NOMO-1 treated with DMSO at 0.1 percent for 48 hours (cell line): ENCODE measurements at regions not wholly inside any gene's neighbourhood (a gene's known extent, or its start where the extent isn't known, plus 50 kb on each side); places are given as distances from the start of the nearest gene placed in this dataset.
"Not testable (repeated sequence)": the region's sequence is repeated elsewhere in the genome, so short reads cannot be mapped to it uniquely, and the experiment has no call there.

Source experiments
- DNase-seq: peaks from one replicate; lab custom pipeline; 2025; ENCODE audit not compliant: unreplicated experiment; lab: John Stamatoyannopoulos, UW

GRCh38 chr12:67034110-67034879, 234.9 kb upstream of the CAND1 start:
- DNase-seq, result no peak

DNA sequence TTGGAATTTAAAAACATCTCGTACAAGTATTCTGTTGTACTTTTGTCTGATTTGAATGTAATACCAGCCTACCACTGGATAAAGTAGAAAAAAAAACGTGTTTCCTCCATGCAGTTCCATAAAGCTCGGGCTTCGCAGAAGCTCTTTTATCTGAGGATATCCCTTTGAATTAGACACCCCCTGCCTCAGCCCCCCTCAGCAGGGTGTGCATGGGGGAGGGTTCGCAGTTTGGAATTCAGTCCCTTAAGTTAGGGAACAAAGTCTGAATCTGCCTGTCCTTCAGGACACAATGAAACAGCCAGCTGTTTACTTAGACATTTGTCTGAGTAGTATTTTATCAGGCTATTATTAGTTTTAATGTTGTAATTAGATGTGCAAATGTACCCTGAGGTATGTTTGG, 234.0 kb upstream of the CAND1 start:
- no peak for DNase-seq

DNA sequence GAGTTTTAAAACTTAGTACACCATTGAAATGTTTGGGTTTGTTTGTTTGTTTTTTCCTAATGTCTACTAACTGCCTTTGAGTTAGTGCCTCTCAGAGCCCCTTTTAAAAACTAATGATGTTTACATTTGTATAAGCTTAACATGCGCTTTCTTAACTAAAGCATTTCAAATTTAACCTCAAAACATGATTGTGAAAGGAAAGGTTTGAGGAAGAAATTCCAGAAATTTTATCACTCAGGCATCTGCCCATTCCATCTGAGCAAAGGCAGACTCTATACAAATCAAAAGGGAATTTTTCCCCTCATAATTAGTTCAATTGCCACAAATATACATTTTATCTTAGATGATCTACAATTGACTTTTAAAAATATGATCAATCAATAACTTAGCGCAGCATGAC, 230.7 kb upstream of the CAND1 start:
- DNase-seq, result no peak

GRCh38 chr12:67039995-67040860, 228.9 kb upstream of the CAND1 start:
- no peak for DNase-seq

GRCh38 chr12:67040861-67041137, 228.4 kb upstream of the CAND1 start:
- DNase-seq, result no peak

GRCh38 chr12:67042697-67043131, 226.4 kb upstream of the CAND1 start:
- DNase-seq, result no peak

DNA sequence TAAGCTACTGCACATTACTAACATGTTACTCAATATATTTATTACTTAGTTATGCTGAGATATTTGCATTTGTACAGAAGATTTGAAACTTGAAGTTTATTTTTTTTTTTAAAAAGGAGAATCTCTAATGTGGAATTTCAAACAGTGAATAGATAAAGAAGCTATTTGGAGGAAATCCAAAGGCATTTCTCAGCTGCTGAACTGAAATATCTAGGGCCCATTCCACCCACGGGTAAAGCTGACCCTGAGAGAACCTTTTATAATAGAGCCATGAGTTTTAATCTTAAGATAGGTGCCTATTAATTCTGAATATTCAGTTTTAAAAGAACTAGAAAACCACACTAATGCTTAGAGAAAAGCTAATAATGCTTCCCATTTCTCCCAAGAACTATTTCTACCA, 225.4 kb upstream of the CAND1 start:
- DNase-seq, result no peak

DNA sequence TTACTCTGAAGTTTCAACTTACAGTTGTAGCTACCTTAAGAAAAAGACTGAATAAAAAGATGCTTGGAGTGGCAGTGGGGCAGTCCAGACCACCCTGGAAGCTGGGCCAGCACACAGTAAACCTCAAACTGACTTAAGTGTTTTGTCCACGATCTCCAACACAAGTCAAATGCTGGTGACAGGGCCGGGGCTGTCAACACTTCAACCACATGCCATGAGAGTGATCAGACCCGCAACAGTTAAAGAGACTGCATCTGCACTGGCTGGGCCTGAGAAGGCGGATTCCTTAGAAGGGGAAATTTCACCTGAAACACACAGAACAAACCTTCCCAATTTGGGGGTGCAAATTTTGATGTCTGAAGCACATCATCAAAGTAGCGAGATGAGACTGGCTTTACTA, 223.5 kb upstream of the CAND1 start:
- DNase-seq, result no peak

DNA sequence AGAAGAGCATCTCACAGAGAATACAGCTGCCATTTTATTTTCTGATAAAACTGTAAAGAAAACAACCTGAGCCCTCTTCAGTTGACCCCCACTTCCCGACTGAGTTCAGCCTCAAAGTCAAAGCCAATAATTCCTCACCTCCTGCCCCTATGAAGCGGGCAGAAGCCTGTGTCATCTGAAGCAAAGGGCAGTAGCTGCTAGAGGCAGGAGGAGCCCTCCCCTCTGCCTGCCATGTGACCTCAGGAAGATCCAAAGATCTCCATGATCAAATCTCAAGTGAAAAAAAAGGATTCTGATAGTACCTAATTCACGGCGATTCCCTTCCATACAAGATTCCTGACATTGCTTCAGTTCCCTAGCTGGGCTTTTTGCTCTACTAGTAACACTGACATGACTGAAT, 223.1 kb upstream of the CAND1 start:
- DNase-seq, result no peak

DNA sequence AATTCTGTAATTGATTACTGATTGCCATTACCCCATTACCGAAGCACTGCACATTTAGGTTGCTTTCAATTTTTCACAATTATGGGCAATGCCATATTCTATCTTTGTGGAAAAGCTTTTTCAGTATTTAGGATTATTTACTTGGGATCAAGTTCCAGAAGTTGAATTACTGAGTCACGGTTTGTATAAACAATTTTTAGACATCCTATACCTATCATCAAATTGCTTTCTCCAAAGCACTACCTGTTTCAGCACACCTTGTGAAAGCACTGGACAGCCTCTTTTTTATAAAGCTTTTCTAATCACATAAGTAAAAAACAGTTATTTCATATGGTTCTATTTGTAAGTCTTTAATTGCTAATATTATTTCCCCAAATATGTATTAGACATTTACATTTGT, 221.5 kb upstream of the CAND1 start:
- no peak for DNase-seq

DNA sequence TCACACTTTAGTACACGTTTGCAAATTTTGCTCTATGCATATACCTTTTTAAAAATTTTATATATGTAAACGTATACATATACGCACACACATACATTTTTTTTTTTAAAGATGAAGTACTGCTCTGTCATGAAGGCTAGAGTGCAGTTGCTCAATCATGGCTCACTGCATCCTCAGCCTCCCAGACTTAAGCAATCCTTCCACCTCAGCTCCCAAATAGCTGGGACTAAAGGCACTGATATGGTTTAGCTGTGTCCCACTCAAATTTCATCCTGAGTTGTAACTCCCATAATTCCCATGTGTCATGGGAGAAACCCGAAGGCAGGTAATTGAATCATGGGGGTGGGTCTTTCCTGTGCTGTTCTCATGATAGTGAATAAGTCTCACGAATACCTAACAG, 220.8 kb upstream of the CAND1 start:
- DNase-seq, result no peak

GRCh38 chr12:67049199-67049598, 220.0 kb upstream of the CAND1 start:
- not testable (repeated sequence) for DNase-seq

DNA sequence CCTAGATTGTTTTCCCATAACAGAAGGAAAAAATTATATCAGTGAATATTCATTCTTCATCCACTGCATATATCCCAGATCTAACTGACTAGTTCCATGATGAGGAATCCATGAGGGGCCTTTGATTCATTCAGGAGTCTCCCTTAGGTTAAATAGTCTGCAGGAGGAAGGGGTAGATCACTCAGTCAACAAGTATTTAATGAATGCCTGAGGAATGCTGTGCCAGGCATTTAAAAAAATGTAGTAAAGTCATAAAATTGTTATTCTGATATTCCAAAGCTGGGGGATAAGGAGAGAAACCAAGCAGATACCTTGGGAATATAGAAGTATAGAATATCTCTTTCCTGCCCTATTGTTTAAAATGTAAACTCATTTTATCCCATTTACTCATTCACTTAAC, 216.2 kb upstream of the CAND1 start:
- no peak for DNase-seq

DNA sequence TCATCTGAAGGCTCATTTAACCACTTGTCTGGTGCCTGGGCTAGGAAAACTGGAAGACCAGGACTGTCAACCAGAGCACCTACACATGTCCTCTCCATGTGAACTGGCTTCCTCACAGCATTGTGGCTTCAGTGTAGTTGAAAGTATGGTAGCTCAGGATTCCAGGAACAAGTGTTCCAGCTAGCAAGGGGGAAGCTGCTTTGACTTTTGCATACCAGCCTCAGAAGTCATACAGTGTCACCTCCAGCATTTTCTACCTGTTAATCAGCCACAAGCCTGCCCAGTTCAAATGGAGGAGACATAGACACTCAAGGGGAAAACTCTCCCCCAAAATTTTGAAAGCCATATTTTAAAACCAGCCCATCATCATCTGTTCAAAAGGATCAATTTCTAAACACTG, 212.8 kb upstream of the CAND1 start:
- DNase-seq, result no peak

- DNase-seq, result no peak
These were observed 212.1 kb upstream of the CAND1 start for GRCh38 chr12:67057072-67057471.

DNA sequence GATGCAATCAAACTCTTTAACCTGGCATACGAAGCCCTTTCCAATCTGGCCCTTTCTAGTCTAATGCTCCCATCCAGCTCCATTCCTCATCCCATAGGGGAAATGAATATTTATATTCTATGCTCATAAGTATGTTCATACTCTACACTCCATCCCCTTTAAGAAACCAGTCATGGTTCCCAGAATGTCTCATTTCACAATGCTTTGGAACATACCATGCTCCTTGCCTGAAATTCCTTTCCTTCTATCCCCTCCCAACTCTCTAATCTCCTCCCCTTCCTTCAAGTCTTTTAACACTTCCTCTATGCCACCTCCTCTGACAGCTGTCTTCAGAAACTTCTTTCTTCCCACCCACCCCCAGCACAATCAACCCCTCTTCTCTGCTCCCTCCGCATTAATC, 207.0 kb upstream of the CAND1 start:
- no peak for DNase-seq

- DNase-seq, result no peak
These were observed 201.5 kb upstream of the CAND1 start for GRCh38 chr12:67067453-67068203.

DNA sequence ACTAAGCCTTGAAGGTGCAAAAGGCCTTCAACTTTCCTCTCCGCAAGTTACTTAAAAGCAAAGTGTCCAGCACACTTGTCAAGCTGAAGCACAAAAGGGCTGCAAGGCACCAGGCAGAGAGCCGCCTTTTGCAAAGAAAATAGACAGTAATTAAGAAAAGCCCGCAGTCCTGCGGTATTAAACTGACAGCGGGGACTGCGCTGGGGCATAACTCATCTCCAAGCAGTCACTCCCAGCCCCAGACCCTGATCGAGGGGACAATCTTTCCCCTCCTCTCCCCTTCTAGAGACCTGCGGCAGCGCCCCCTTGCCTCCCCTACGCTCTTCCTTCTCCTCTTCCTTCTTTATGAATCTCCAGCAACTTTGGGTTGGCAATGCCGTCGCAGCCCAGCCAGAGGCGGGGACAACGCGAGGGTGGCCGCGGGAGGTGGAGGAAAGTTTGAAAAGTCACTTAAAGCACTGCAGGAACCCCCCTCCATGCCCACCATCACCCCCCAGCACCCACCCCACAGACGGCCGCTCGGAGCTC, 200.9 kb upstream of the CAND1 start:
- peak; percentile 16 for DNase-seq

GRCh38 chr12:67068761-67069450, 200.3 kb upstream of the CAND1 start:
- peak; percentile 3 for DNase-seq

DNA sequence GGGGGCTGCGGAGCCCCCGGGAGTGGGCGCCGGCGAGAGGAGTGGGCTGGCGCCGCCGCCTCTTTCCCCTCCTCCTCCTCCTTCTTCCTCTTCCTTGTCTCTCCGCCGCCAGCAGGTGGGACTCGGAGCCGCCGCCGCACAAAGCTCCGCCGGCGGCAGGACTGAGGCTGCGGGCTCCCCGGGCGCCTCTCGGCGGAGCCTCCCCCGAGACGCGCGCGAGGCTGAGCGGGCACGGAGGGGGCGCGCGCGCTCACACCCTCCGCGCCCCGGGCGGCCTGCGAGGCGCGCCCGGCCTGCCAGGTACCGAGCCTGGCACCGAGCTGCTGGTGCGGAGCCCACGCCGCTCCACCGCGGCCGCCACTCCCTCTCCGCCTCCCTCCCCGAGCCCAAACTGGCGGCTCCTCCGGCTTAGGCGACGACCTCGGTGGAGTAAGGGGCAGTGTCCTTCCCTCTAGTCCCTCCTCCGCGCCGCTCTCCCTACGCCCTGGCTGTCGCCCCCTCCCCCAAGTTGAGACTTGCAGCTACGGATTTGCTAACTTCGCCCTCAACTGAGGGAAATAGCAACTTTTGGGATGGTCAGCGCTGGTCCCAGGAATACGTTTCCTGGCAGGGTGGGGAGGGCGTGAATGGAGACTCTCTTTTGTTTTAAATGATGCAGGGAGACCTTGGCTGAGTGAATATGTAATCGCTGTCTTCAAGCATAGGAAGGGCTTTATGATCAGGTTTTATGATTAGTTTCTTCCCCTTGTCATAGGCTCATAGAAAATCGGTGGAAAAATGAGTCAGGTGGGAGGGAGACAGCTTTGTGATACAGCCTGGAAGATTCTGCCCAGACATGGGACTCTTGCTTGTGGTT, 199.5 kb upstream of the CAND1 start:
- peak; percentile 30 for DNase-seq
